ENCODE measurements at regions not wholly inside any gene's neighbourhood (a gene's known extent, or its start where the extent isn't known, plus 50 kb on each side); places are given as distances from the start of the nearest gene placed in this dataset.

DNA sequence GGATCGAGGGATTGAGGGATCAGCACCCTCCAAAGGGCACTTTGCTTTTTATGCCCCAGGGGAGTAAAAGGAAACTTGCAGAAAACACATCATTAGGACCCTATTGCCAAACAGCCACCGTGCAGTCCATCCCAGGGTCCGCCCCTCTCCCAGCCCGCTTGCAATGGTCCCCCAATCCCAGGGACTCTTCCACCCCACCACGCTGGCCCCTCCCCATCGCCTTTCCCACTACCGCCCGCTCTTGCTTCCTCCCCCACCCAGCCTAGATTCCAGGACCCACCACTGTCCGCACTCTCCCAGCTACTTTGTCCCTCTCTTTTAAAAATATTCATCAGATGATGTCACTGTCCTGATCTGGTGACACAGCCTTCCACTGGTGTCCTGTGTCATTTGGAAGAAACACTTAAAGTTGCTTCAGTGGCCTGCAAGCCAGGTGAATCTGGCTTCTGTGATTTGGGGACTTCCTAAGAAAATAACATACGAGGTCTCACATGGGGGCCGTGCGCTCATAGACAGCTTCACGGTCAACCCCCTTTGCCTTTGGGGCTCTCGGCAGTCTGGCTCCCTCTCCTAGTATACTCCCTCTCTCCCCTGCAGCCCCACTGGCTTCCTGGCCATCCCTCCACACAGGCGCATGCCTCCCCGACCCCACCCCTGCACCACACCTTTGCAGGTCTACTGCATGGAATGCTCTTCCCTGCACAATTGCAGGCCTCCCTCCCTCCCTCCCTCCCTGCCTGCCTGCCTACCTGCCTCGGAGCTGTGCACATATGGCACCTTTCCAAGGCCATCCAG is 127.9 kb downstream of the RBFOX3 start:
- TF ChIP-seq, protein P1, sequence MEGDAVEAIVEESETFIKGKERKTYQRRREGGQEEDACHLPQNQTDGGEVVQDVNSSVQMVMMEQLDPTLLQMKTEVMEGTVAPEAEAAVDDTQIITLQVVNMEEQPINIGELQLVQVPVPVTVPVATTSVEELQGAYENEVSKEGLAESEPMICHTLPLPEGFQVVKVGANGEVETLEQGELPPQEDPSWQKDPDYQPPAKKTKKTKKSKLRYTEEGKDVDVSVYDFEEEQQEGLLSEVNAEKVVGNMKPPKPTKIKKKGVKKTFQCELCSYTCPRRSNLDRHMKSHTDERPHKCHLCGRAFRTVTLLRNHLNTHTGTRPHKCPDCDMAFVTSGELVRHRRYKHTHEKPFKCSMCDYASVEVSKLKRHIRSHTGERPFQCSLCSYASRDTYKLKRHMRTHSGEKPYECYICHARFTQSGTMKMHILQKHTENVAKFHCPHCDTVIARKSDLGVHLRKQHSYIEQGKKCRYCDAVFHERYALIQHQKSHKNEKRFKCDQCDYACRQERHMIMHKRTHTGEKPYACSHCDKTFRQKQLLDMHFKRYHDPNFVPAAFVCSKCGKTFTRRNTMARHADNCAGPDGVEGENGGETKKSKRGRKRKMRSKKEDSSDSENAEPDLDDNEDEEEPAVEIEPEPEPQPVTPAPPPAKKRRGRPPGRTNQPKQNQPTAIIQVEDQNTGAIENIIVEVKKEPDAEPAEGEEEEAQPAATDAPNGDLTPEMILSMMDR (conservative IDR thresholded peaks at IDR 0.05; ENCODE audit: low read length), result no peak
- no peak for TF ChIP-seq EZH2phosphoT487 (IDR thresholded peaks at IDR 0.05; ENCODE audit: borderline replicate concordance)
